Activated T-cell treated with anti-CD3 and anti-CD28 coated beads for 24 hours (primary cell): ENCODE measurements at regions not wholly inside any gene's neighbourhood (a gene's known extent, or its start where the extent isn't known, plus 50 kb on each side); places are given as distances from the start of the nearest gene placed in this dataset.

Source experiments
- DNase-seq: peaks from one replicate; pipeline ENCODE4 v3.0.0-alpha.2; 2020; ENCODE audit warnings: low read depth

GRCh38 chr11:129291546-129291945, 84.1 kb upstream of the BARX2 start:
- no peak for DNase-seq

GRCh38 chr11:129290966-129291365, 84.7 kb upstream of the BARX2 start:
- no peak for DNase-seq

GRCh38 chr11:129289350-129290040, 86.2 kb upstream of the BARX2 start:
- DNase-seq: no peak

- DNase-seq: no peak
Measured at GRCh38 chr11:129287920-129288319, 87.7 kb upstream of the BARX2 start.

- DNase-seq: no peak
Measured at GRCh38 chr11:129286813-129287212, 88.8 kb upstream of the BARX2 start.

GRCh38 chr11:129285402-129285786, 90.3 kb upstream of the BARX2 start:
- no peak for DNase-seq

- DNase-seq: no peak
Measured at GRCh38 chr11:129283141-129283540, 91.0 kb upstream of the ARHGAP32 start.

- DNase-seq: no peak
Measured at GRCh38 chr11:129282634-129283033, 90.5 kb upstream of the ARHGAP32 start.

GRCh38 chr11:129281471-129282415, 89.6 kb upstream of the ARHGAP32 start:
- no peak for DNase-seq

GRCh38 chr11:129280027-129280811, 88.1 kb upstream of the ARHGAP32 start:
- peak; percentile 17 for DNase-seq

GRCh38 chr11:129279326-129280026, 87.4 kb upstream of the ARHGAP32 start:
- DNase-seq: peak; percentile 49

GRCh38 chr11:129278586-129279319, 86.6 kb upstream of the ARHGAP32 start:
- DNase-seq: no peak

- DNase-seq: no peak
Measured at GRCh38 chr11:129277198-129277843, 85.2 kb upstream of the ARHGAP32 start.

- no peak for DNase-seq
Measured at GRCh38 chr11:129275828-129276227, 83.7 kb upstream of the ARHGAP32 start.

- no peak for DNase-seq
Measured at GRCh38 chr11:129273944-129274711, 82.0 kb upstream of the ARHGAP32 start.

GRCh38 chr11:129273322-129273721, 81.2 kb upstream of the ARHGAP32 start:
- no peak for DNase-seq

- DNase-seq: no peak
Measured at GRCh38 chr11:129271030-129271429, 78.9 kb upstream of the ARHGAP32 start.

- DNase-seq: no peak
Measured at GRCh38 chr11:129270446-129270845, 78.3 kb upstream of the ARHGAP32 start.

GRCh38 chr11:129268371-129268770, 76.2 kb upstream of the ARHGAP32 start:
- DNase-seq: no peak

- DNase-seq: no peak
Measured at GRCh38 chr11:129267716-129268115, 75.6 kb upstream of the ARHGAP32 start.
